Activated CD8-positive, alpha-beta T cell treated with anti-CD3 and anti-CD28 coated beads for 36 hours (primary cell): ENCODE measurements at regions not wholly inside any gene's neighbourhood (a gene's known extent, or its start where the extent isn't known, plus 50 kb on each side); places are given as distances from the start of the nearest gene placed in this dataset.
A peak's percentile ranks its signal among the peaks of the same experiment; 100 is the strongest.
"Not testable (repeated sequence)": the region's sequence is repeated elsewhere in the genome, so short reads cannot be mapped to it uniquely, and the experiment has no call there.

Experiments used
- ATAC-seq: fragments of 200-7000 bp; cut with Tn5 transposase; one replicate; pipeline ENCODE4 v1.10.0; 2021; ENCODE audit warnings: mild to moderate bottlenecking, moderate library complexity
- CTCF ChIA-PET: fragments of 350-600 bp; sonication (Branson Sonifier 250); formaldehyde crosslinking; loops from one replicate; lab custom pipeline; 2021; ENCODE audit warnings: antibody characterized with exemption; lab: Charles Lee
- POLR2A ChIA-PET: fragments of 350-600 bp; sonication (Branson Sonifier 250); formaldehyde crosslinking; loops from one replicate; lab custom pipeline; 2021; ENCODE audit warnings: antibody characterized with exemption; lab: Charles Lee
- DNase-seq: peaks from one replicate; pipeline ENCODE4 v3.0.0-alpha.2; 2020
- H3K27ac Mint-ChIP-seq: one replicate; pipeline ENCODE4 v1.8.0; 2021; ENCODE audit warnings: mild to moderate bottlenecking, mixed read lengths
- H3K27me3 Mint-ChIP-seq: one replicate; pipeline ENCODE4 v1.8.0; 2021; ENCODE audit warnings: mixed read lengths
- H3K36me3 Mint-ChIP-seq: one replicate; pipeline ENCODE4 v1.8.0; 2021; ENCODE audit warnings: low read depth, mixed read lengths
- H3K4me1 Mint-ChIP-seq: one replicate; pipeline ENCODE4 v1.8.0; 2021; ENCODE audit warnings: low read depth, mixed read lengths
- H3K4me3 Mint-ChIP-seq: one replicate; pipeline ENCODE4 v1.8.0; 2021; ENCODE audit warnings: mild to moderate bottlenecking, moderate library complexity, mixed read lengths
- H3K9me3 Mint-ChIP-seq: one replicate; pipeline ENCODE4 v1.8.0; 2021; ENCODE audit warnings: mixed read lengths
- intact Hi-C: fragments of 100-400 bp; cut with micrococcal nuclease; formaldehyde crosslinking; loops from one replicate; pipeline ENCODE4 v1.10.0; 2022
- TF ChIP-seq, protein P1 (sequence below): fragments of 200-600 bp; IDR thresholded peaks from one replicate; pipeline ENCODE4 v1.8.0; 2022; ENCODE audit warnings: antibody characterized with exemption, mild to moderate bottlenecking

DNA sequence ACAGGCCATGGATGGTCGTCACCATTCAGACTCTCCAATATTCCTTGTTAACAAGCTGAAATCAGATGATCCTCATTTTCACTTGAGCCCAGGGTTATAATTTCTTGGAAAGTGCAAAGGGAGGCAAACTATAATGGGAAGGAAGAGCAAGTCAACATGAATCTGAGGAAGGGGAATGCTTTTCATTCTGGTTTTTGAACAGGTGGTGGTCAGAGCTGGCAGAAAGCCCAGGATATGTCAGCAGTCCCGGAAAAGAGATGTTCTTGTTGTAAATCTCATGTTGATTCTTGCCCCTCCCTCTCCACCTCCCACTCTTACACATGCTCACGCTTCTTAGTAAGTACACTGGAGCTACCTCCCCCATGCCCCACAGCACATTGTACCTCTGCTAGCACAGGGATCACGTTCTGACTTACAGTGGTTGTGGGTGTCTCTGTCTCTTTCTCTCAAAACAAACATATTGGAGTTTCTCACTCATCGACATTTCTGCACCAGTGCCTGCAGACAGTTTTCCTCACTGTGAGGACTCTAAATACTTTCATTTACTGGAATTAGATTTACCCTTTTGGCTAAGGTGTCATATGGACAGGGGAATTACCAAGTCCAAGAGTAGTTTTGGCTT lies 77.6 kb downstream of the XCL2 start:
- ATAC-seq (peak; percentile 86), DNase-seq (peak; percentile 86)
- POLR2A ChIA-PET, result interaction anchor here (0.6 to 1.6 kb wide), 2 partner anchors 20 to 37 kb away, joined by 3 read pairs; no protein-coding TSS in a partner anchor
- intact Hi-C loops, result loop anchor here (5.0 kb wide), 1 partner anchor 46 kb away; no protein-coding TSS in a partner anchor
- H3K27me3 Mint-ChIP-seq, result no peaks in the 10 kb centered on the region
- H3K4me1 Mint-ChIP-seq, result peaks cover 57% of the 10 kb centered on the region
- peaks cover 21% of the 10 kb centered on the region for H3K9me3 Mint-ChIP-seq
- CTCF ChIA-PET, result interaction anchor here (0.9 to 5.9 kb wide), 6 partner anchors 10 to 123 kb away, joined by 3 to 38 read pairs (median 4); no protein-coding TSS in a partner anchor
- peak overlapping the region; percentile 91 for H3K27ac Mint-ChIP-seq
- H3K4me3 Mint-ChIP-seq, result peak overlapping the region; percentile 22
- H3K36me3 Mint-ChIP-seq, result peaks cover 5% of the 10 kb centered on the region
- TF ChIP-seq, protein P1, sequence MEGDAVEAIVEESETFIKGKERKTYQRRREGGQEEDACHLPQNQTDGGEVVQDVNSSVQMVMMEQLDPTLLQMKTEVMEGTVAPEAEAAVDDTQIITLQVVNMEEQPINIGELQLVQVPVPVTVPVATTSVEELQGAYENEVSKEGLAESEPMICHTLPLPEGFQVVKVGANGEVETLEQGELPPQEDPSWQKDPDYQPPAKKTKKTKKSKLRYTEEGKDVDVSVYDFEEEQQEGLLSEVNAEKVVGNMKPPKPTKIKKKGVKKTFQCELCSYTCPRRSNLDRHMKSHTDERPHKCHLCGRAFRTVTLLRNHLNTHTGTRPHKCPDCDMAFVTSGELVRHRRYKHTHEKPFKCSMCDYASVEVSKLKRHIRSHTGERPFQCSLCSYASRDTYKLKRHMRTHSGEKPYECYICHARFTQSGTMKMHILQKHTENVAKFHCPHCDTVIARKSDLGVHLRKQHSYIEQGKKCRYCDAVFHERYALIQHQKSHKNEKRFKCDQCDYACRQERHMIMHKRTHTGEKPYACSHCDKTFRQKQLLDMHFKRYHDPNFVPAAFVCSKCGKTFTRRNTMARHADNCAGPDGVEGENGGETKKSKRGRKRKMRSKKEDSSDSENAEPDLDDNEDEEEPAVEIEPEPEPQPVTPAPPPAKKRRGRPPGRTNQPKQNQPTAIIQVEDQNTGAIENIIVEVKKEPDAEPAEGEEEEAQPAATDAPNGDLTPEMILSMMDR, result no peak

DNA sequence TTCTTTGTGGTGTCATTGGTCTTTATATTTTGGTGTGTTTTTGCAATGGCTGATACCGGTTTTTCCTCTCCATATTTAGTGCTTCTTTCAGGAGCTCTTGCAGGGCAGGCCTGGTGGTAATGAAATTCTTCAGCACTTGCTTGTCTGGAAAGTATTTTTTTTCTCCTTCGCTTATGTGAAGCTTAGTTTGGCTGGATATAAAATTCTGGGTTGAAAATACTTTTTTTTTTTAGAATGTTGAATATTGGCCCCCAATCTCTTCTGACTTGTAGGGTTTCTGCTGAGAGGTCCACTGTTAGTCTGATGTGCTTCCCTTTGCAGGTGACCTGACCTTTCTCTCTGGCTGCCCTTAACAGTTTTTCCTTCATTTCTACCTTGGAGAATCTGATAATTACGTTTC lies 82.7 kb downstream of the XCL2 start:
- peaks cover 38% of the 10 kb centered on the region for H3K9me3 Mint-ChIP-seq

DNA sequence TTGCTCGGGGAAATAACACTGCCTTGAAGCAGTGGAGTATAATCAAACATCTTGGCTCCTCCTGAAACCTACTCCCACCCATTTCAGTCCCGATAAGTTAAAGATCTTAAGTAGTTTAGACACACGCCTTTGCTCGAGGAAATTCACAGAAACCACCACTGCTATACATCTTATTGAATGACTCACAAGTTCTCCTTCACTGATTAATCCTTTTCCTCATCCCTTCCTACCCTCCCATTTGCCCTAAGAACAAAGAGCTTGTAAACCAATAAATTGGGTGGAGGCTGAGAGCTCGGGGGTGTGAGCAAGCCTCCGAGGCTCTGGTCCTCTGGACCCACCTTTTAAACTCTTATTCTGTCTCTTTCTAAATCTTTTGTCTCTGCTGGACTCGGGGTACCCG lies 86.5 kb downstream of the XCL2 start:
- ATAC-seq, DNase-seq, H3K36me3 Mint-ChIP-seq, intact Hi-C loops, H3K4me3 Mint-ChIP-seq, H3K27me3 Mint-ChIP-seq, POLR2A ChIA-PET: not testable (repeated sequence)
- CTCF ChIA-PET, result interaction anchor here (0.8 kb wide), 1 partner anchor 25 kb away, joined by 3 read pairs; no protein-coding TSS in a partner anchor
- Mint-ChIP-seq H3K27ac (peak overlapping the region; percentile 30), H3K9me3 (peaks cover 34% of the 10 kb centered on the region), H3K4me1 (peaks cover 24% of the 10 kb centered on the region)

More for the DNA sequence above, 82.7 kb downstream of the XCL2 start:
- intact Hi-C loops, DNase-seq, H3K27ac Mint-ChIP-seq, H3K27me3 Mint-ChIP-seq, H3K36me3 Mint-ChIP-seq, ATAC-seq, H3K4me3 Mint-ChIP-seq: not testable (repeated sequence)
- ChIA-PET CTCF (interaction anchor here (0.7 to 1.8 kb wide), 4 partner anchors 15 to 39 kb away, joined by 3 to 6 read pairs (median 4); no protein-coding TSS in a partner anchor), POLR2A (interaction anchor here (0.6 kb wide), 1 partner anchor 133 kb away, joined by 5 read pairs; no protein-coding TSS in a partner anchor)
- peaks cover 22% of the 10 kb centered on the region for H3K4me1 Mint-ChIP-seq

DNA sequence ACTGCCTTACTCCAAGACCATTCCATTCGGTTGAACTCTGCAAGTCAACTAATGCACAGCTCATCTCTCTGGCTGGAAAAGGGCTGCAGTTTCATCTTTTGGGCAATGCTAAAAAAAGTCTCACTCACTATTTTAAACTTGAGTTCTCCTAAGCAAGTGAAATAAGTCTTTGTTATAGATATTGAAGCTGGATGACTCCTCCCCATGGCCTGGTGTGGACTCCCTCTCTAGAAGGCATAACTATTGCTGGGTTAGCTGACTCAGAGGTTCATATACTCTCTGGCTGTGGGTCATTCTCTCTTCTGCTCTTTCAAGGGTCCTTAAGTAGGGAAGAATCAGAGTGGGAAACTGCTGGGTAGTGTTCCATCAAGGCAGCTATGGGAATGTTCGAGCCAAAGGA lies 88.0 kb downstream of the XCL2 start:
- H3K27ac Mint-ChIP-seq, result no peak overlapping the region
- H3K27me3 Mint-ChIP-seq, result no peaks in the 10 kb centered on the region
- no peak overlapping the region for H3K4me3 Mint-ChIP-seq
- peaks cover 5% of the 10 kb centered on the region for H3K36me3 Mint-ChIP-seq
- ChIA-PET POLR2A (no interaction called here), CTCF (interaction anchor here (1.1 to 1.5 kb wide), 4 partner anchors 10 to 113 kb away, joined by 3 to 4 read pairs (median 4); no protein-coding TSS in a partner anchor)
- H3K9me3 Mint-ChIP-seq, result peaks cover 26% of the 10 kb centered on the region
- DNase-seq (no peak), ATAC-seq (no peak)
- peaks cover 29% of the 10 kb centered on the region for H3K4me1 Mint-ChIP-seq
- intact Hi-C loops, result no loop called here
- TF ChIP-seq, protein P1, result no peak

DNA sequence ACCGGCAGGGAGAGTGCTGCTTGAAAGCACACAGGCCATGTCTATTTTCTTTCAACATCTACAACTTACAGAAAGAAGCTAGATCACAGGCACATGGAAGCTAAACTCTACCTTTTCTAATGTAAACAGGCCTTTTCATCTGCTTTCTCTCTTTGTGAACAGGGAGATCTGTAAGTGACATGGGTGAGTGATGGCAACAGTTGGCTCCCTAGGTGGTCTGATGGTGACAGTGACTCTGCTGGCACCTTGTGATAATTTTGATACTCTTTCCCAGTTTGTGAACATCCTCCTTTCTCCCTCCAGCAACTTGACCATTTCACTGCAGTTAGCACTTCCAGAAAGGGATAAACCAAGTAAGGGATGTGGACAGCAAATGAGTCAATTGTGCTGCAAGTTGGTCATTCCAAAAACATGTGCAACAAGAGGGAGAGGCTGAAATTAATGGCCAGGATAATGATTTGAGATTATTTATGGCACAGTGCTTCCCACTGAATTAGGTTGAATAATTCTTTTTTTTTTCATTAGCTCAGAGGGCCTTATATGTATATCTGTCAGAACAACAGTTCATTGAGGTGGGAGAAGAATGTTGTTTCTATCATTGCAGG lies 89.5 kb downstream of the XCL2 start:
- H3K27ac Mint-ChIP-seq, result no peak overlapping the region
- POLR2A ChIA-PET, result no interaction called here
- H3K36me3 Mint-ChIP-seq, result peaks cover 3% of the 10 kb centered on the region
- DNase-seq (no peak), ATAC-seq (no peak)
- H3K4me1 Mint-ChIP-seq, result peaks cover 29% of the 10 kb centered on the region
- CTCF ChIA-PET, result interaction anchor here (0.6 to 1.2 kb wide), 2 partner anchors 112 to 185 kb away, joined by 3 read pairs; no protein-coding TSS in a partner anchor
- TF ChIP-seq, protein P1, result no peak
- H3K4me3 Mint-ChIP-seq, result no peak overlapping the region
- intact Hi-C loops, result no loop called here
- H3K9me3 Mint-ChIP-seq, result peaks cover 21% of the 10 kb centered on the region
- no peaks in the 10 kb centered on the region for H3K27me3 Mint-ChIP-seq
